ENCODE measurements at regions not wholly inside any gene's neighbourhood (a gene's known extent, or its start where the extent isn't known, plus 50 kb on each side); places are given as distances from the start of the nearest gene placed in this dataset.

DNA sequence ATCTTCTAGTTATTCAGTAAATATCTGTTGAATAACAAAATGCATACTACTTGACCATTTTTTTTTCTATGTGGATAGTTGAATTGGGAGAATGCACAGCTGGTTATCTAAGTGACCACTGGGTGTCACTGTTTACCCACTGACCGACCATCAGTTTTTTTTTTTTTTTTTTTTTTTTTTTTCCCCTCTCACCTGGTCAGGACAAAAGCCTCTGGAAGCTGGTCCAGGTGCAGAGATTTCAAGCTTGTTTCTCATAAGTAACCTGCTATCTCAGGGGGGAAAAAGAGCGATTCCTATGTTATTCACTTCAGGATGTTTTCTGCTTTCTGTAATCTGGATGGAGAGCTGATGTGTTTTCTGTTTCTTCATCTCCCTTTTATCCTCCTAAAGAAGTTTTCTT lies 256.0 kb downstream of the DCDC2C start:
- peak; percentile 16 for DNase-seq (ENCODE audit: extremely low read depth, low read depth, low spot score)

- DNase-seq (ENCODE audit: extremely low read depth, low read depth, low spot score) = no peak
Measured at GRCh38 chr2:3960106-3960505, 256.7 kb downstream of the DCDC2C start.

GRCh38 chr2:3962719-3963118 lies 259.3 kb downstream of the DCDC2C start:
- DNase-seq (ENCODE audit: extremely low read depth, low read depth, low spot score) = no peak

DNA sequence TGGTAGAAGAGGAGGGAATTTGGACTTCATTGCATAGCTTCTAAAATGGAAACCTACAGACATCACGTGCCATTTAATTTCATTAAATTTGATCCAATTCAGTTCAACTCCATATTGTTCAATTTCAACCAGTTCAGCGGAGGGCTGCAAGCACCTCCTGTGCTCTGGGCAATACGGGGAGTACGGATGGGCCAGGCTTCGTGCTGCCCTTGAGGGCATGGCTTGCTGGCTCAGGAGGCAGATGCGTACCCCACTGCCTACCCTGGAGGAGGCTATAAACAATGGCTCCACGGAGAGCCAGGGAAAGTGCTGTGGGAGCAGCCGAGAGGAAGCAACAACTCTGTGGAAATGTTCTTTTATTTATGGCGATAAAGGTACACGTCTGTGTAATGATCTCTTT lies 261.8 kb downstream of the DCDC2C start:
- DNase-seq (ENCODE audit: extremely low read depth, low read depth, low spot score) = no peak

DNA sequence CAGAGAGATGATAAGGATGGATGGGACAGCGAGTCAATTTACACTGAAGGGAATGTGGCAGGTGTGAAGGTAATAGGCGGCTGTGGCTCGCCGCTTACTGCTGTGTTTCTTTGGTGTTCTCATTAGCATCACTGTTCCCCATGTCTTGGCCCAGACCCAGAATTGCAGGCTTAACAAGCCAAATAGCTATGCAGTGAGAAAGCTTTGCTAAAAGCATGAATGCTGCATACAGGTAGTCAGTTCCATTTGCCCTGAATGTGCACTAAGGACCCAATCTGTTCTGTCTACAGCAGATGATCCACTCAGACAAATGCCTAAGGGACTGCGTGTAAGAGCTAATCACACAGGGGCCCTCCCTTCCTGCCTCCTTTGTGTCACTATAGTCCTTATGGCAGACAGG lies 262.6 kb downstream of the DCDC2C start:
- DNase-seq (ENCODE audit: extremely low read depth, low read depth, low spot score) = no peak

- DNase-seq (ENCODE audit: extremely low read depth, low read depth, low spot score) = no peak
Measured at GRCh38 chr2:3966470-3966869, 263.1 kb downstream of the DCDC2C start.

DNA sequence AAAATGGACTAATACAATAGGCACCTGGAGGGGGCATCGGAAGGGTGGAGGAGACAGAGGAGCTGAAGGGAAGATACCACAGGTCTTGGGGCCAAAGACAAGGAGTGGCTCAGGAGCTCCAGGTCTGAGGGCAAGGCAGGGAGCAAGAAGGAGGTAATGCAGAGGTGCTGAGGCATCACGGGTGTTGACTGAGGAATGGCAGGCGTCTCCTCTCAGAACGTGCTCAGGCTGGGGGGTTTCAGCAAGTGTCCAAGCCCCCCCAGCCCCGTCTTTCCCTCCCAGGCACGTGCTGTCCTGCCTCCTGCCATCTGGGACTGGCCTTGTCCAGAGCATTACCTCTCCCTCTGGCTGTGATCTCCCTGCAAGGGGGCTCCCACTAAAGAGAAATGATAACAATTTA lies 265.4 kb downstream of the DCDC2C start:
- DNase-seq (ENCODE audit: extremely low read depth, low read depth, low spot score) = no peak

DNA sequence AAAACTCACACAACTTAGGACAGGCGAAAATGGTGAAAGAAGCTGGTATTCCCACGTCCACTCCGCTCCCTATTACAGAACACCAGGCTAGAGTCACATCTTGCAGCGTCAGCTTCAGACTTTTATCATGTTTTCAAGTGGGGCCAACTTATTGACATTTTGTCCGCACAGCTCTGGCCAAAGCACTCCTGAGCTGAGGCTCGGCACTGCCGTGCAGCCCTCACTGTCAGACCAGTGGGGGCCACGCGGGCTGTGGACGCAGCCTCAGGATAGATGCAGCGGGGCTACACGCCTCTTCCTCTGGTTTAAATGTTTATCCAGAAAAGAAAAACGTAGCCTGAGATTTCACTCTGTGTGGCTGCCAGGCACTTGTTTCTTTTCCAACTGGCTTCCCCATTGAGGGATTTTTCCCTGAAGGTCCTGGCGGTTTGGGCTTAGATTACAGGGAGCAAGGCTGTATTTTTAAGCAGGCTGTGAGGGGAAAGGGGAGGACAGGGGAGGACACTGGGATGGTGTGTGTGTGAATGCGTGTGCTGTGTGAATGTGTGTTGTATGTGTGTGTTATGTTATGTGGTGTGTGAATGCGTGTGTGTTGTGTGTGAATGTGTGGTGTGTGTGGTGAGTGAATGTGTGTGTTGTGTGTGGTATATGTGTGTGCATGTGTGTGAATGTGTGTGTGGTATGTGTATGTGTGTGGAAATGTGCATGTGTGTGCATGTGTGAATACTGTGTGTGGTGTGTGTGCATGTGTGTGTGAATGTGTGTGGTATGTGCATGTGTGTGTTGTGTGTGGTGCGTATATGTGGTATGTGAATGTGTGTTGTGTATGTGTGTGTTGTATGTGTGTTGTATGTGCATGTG lies 267.6 kb downstream of the DCDC2C start:
- DNase-seq (ENCODE audit: extremely low read depth, low read depth, low spot score) = no peak

DNA sequence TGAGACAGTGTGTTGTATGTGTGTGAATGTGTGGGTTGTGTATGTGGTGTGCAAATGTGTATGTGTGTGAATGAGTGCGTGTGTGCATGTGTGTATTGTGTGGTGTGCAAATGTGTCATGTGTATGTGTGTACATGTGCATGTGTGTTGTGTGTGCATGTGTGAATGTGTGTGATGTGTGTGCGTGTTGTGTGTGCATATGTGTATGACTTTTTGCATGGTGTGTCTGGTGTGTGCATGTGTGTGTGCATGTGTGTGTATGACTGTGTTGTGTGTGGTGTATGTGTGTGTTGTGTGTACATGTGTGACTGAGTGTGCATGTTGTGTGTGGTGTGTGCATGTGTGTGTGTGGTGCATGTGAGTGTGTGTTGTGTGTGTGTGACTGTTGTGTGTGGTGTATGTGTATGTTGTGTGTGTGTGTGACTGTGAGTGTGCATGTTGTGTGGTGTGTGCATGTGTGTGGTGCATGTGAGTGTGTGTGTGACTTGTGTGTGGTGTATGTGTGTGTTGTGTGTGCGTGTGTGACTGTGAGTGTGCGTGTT lies 268.3 kb downstream of the DCDC2C start:
- no peak for DNase-seq (ENCODE audit: extremely low read depth, low read depth, low spot score)

GRCh38 chr2:3972377-3972776 lies 269.0 kb downstream of the DCDC2C start:
- DNase-seq (ENCODE audit: extremely low read depth, low read depth, low spot score) = no peak

DNA sequence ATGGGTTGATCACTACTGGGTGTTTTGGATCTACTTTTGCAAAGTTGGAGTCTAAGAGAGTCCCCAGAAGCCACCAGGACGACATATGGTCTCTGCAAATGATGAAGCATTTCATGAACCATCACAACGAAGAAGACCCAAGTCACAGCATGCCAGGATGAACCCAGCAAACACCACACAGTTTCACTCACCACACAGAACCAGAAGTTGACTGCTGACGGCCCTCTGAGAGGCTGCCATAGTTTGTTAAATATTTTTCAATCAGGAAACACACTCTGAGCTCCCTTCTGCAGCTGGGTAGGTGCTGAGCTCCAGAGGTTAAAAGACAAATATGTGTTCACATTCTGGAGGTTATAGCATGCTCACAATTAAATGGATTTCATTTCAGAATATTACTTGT lies 271.4 kb downstream of the DCDC2C start:
- DNase-seq (ENCODE audit: extremely low read depth, low read depth, low spot score) = no peak

DNA sequence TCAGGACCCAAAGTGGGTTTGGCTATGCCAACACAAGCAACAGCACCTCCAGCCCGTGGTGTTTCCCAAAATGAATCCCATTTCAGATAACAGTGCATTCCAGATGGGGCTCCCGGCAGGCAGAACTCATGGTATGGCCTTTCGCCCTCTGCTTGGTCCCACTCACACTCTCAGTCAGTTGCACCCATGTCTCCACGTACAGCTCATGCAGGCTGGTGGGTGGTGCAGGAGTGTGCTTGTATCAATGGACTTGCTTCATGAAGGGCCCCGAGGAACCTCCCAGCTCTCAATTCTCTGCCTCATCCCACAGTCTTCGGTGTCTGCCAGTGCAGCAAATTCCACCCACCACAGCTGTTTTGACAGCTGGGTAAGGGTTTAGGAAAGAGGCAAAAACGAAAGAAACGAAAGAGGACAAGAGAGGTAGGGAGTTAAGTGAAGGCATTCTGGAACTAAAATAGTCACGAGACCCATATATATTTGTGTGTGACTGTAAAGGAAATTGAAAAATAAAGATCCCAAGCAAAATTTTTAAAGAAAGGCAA lies 278.1 kb downstream of the DCDC2C start:
- no peak for DNase-seq (ENCODE audit: extremely low read depth, low read depth, low spot score)

DNA sequence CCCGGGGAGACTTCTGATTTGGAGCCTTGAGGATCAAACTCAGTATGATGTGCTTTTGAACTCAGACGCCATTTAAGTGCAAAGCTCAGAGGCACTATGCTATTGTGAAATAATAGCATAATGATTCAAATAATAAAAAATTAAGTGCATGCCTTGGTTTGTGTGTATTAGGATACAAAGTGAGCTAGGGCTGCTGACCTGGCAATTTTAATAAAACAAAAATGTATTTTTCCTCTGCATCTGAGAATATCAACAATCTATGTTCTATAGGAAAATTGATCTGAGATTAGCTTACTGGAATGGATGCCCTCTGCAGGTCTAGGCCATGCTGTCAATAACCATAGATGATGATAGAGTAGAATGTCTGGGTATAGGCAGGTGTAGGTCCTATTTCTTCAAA lies 278.8 kb downstream of the DCDC2C start:
- no peak for DNase-seq (ENCODE audit: extremely low read depth, low read depth, low spot score)

DNA sequence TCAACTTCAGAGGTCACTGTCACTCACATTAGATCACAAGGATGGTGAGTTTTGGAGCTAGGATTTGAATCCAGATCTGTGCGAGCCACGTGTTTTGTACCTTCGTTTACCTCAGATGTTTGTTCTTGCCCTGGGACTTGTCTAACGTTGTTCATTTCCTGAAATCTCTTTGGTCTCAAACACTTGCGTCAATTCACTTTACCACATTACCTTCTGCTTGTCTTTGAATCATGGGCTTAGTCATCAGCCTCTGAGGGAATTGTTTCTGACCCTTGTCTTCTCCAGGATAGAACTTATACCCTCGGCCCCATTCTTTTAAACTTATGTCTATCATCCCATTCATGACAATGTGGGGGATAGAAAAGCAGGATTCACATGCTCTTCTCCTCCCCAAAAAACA lies 282.7 kb downstream of the DCDC2C start:
- DNase-seq (ENCODE audit: extremely low read depth, low read depth, low spot score) = no peak

- no peak for DNase-seq (ENCODE audit: extremely low read depth, low read depth, low spot score)
Measured at GRCh38 chr2:3986530-3987258, 283.3 kb downstream of the DCDC2C start.

GRCh38 chr2:4002841-4003403 lies 299.5 kb downstream of the DCDC2C start:
- DNase-seq (ENCODE audit: extremely low read depth, low read depth, low spot score) = no peak

DNA sequence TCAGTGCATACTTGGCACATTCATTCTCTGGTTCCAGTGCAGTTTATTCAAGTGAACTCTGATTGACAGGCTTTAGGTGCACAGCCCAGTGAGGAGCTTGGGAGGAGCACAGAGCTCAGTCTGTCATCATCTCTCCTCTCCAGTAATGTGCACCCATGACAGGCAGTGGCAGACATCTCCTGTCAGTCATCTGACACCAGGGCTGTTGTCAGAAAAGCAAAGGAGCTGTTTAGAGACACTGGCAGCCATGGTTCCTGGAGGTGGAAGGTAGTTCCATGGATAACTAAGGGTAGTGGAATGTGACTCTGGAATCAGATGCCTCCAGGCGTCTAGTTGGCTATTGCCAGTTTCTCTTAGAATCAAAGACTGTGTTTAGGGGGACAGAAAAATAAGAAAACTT lies 308.8 kb downstream of the DCDC2C start:
- no peak for DNase-seq (ENCODE audit: extremely low read depth, low read depth, low spot score)

DNA sequence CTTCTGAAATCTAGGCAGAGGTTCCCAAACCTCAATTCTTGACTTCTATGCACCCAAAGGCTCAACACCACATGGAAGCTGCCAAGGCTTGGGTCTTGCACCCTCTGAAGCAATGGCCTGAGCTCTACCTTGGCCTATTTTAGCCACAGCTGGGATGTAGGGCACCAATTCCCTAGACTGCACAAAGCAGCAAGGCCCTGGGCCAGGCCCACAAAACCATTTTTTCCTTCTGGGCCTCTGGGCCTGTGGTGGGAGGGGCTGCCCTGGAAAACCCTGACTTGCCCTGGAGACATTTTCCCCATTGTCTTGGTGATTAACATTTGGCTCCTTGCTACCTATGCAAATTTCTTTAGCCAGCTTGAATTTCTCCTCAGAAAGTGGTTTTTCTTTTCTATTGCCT lies 315.2 kb downstream of the DCDC2C start:
- DNase-seq (ENCODE audit: extremely low read depth, low read depth, low spot score) = no peak

GRCh38 chr2:4020153-4020552 lies 316.8 kb downstream of the DCDC2C start:
- no peak for DNase-seq (ENCODE audit: extremely low read depth, low read depth, low spot score)

- DNase-seq (ENCODE audit: extremely low read depth, low read depth, low spot score) = no peak
Measured at GRCh38 chr2:4020649-4021048, 317.3 kb downstream of the DCDC2C start.

- no peak for DNase-seq (ENCODE audit: extremely low read depth, low read depth, low spot score)
Measured at GRCh38 chr2:4024605-4025004, 321.2 kb downstream of the DCDC2C start.

Data from glomerular endothelial cell (primary cell).